Peyer's patch (tissue), 4 donors: ENCODE measurements at regions not wholly inside any gene's neighbourhood (a gene's known extent, or its start where the extent isn't known, plus 50 kb on each side); places are given as distances from the start of the nearest gene placed in this dataset.

Experiments used
- CTCF ChIP-seq, 6 experiments: fragments of 450-650 bp in 4 of 6; fragments of 200-600 bp in 2 of 6; sonication (generic) in 1 of 6; IDR thresholded peaks; one replicate each; pipeline ENCODE4 v1.5.1; 2017 to 2019; ENCODE audit warnings: antibody characterized with exemption in 6 of 6, mild to moderate bottlenecking in 3 of 6, moderate library complexity in 1 of 6
- POLR2A ChIP-seq, 2 donors: fragments of 450-650 bp; IDR thresholded peaks; one replicate each; pipeline ENCODE4 v1.5.1; 2017; ENCODE audit warnings: antibody characterized with exemption in 2 of 2, mild to moderate bottlenecking in 2 of 2, moderate library complexity in 2 of 2

GRCh38 chr3:168973897-168974296, 689.6 kb downstream of the MECOM start:
- TF ChIP-seq CTCF (IDR thresholded peaks at IDR 0.05) = no peak
- no peak for TF ChIP-seq POLR2A (IDR thresholded peaks at IDR 0.05)
